GM23338 (cell line): ENCODE measurements at regions not wholly inside any gene's neighbourhood (a gene's known extent, or its start where the extent isn't known, plus 50 kb on each side); places are given as distances from the start of the nearest gene placed in this dataset.

Experiments used
- ATAC-seq: fragments of 200-7000 bp; cut with Tn5 transposase; 3 replicates; pipeline ENCODE4 v1.9.1; 2020
- DNase-seq: peaks from one replicate; pipeline ENCODE4 v3.0.0-alpha.2; 2015; ENCODE audit warnings: low spot score
- H2AFZ ChIP-seq: fragments of 200-600 bp; sonication (generic); 2 replicates; pipeline ENCODE4 v1.8.0; 2016; ENCODE audit warnings: antibody characterized with exemption, mild to moderate bottlenecking, moderate library complexity
- H3F3A ChIP-seq: fragments of 200-600 bp; sonication (generic); replicated peaks from 2 replicates; pipeline ENCODE4 v1.8.0; 2017; ENCODE audit warnings: antibody characterized with exemption, mixed run types, low read depth
- H3K27ac ChIP-seq: fragments of 200-600 bp; sonication (generic); 2 replicates; pipeline ENCODE4 v1.6.1; 2016; ENCODE audit warnings: low read depth
- H3K27me3 ChIP-seq: fragments of 200-600 bp; sonication (generic); 2 replicates; pipeline ENCODE4 v1.8.0; 2016; ENCODE audit warnings: mild to moderate bottlenecking, mixed run types, moderate library complexity; ENCODE audit not compliant: insufficient read depth
- H3K36me3 ChIP-seq: fragments of 200-600 bp; sonication (generic); 2 replicates; pipeline ENCODE4 v1.8.0; 2016; ENCODE audit warnings: mild to moderate bottlenecking; ENCODE audit not compliant: insufficient read depth
- H3K4me1 ChIP-seq: fragments of 200-600 bp; sonication (generic); 2 replicates; pipeline ENCODE4 v1.8.0; 2016; ENCODE audit warnings: mild to moderate bottlenecking, moderate library complexity; ENCODE audit not compliant: insufficient read depth
- H3K4me2 ChIP-seq: fragments of 200-600 bp; sonication (generic); 2 replicates; pipeline ENCODE4 v1.7.1; 2017; ENCODE audit warnings: mixed run types
- H3K4me3 ChIP-seq: fragments of 200-600 bp; sonication (generic); 2 replicates; pipeline ENCODE4 v1.6.1; 2016; ENCODE audit warnings: mixed run types
- H3K79me2 ChIP-seq: fragments of 200-600 bp; sonication (generic); replicated peaks from 2 replicates; pipeline ENCODE4 v1.8.0; 2017; ENCODE audit warnings: mild to moderate bottlenecking; ENCODE audit not compliant: insufficient read depth
- H3K9me2 ChIP-seq: fragments of 200-600 bp; sonication (generic); 2 replicates; pipeline ENCODE4 v1.8.0; 2017; ENCODE audit not compliant: insufficient read depth
- H4K20me1 ChIP-seq: fragments of 200-600 bp; sonication (generic); replicated peaks from 2 replicates; pipeline ENCODE4 v1.8.0; 2017; ENCODE audit warnings: mild to moderate bottlenecking; ENCODE audit not compliant: insufficient read depth
- H3K27ac Mint-ChIP-seq: 2 replicates; pipeline ENCODE4 v1.8.0; 2020; ENCODE audit warnings: inconsistent platforms, mild to moderate bottlenecking, moderate library complexity, mixed read lengths
- H3K27me3 Mint-ChIP-seq: 3 replicates; pipeline ENCODE4 v1.8.0; 2022; ENCODE audit warnings: low read depth, mild to moderate bottlenecking, moderate library complexity, mixed read lengths, inconsistent platforms; ENCODE audit not compliant: insufficient read depth, poor library complexity
- H3K36me3 Mint-ChIP-seq: 3 replicates; pipeline ENCODE4 v1.8.0; 2021; ENCODE audit warnings: low read depth, mild to moderate bottlenecking, inconsistent platforms, moderate library complexity, mixed read lengths
- H3K4me1 Mint-ChIP-seq: 3 replicates; pipeline ENCODE4 v1.8.0; 2020; ENCODE audit warnings: mild to moderate bottlenecking, inconsistent platforms, mixed read lengths
- H3K4me3 Mint-ChIP-seq: 3 replicates; pipeline ENCODE4 v1.8.0; 2021; ENCODE audit warnings: moderate library complexity, mild to moderate bottlenecking, inconsistent platforms, mixed read lengths
- H3K9me3 Mint-ChIP-seq: 3 replicates; pipeline ENCODE4 v1.8.0; 2020; ENCODE audit warnings: moderate library complexity, mild to moderate bottlenecking, inconsistent platforms, mixed read lengths
- CREB1 ChIP-seq: fragments of 250-450 bp; sonication (Bioruptor Pico); IDR thresholded peaks from 2 replicates; pipeline ENCODE4 v1.5.0; 2020; ENCODE audit warnings: low read depth, mild to moderate bottlenecking, moderate library complexity
- EZH2 ChIP-seq: fragments of 200-600 bp; sonication (generic); IDR thresholded peaks from one replicate; pipeline ENCODE4 v1.8.0; 2017; ENCODE audit warnings: antibody characterized with exemption, mild to moderate bottlenecking, low read depth; ENCODE audit not compliant: unreplicated experiment
- EZH2phosphoT487 ChIP-seq: fragments of 200-600 bp; sonication (generic); IDR thresholded peaks from one replicate; pipeline ENCODE4 v1.8.1; 2018; ENCODE audit warnings: antibody characterized with exemption; ENCODE audit not compliant: unreplicated experiment
- JUNB ChIP-seq: IDR thresholded peaks from one replicate; pipeline ENCODE4 v1.6.1; 2016; ENCODE audit warnings: antibody characterized with exemption; ENCODE audit not compliant: unreplicated experiment
- NANOG ChIP-seq: IDR thresholded peaks from 2 replicates; pipeline ENCODE4 v1.6.1; 2016; ENCODE audit warnings: antibody characterized with exemption, borderline replicate concordance
- POLR2AphosphoS5 ChIP-seq: IDR thresholded peaks from 2 replicates; pipeline ENCODE4 v1.6.1; 2016; ENCODE audit warnings: antibody characterized with exemption, low read depth
- STAT1 ChIP-seq: IDR thresholded peaks from one replicate; pipeline ENCODE4 v1.6.1; 2016; ENCODE audit warnings: antibody characterized with exemption; ENCODE audit not compliant: unreplicated experiment
- ZNF114 ChIP-seq: fragments of 250-450 bp; sonication (Bioruptor Pico); IDR thresholded peaks from 2 replicates; pipeline ENCODE4 v1.5.0; 2020; ENCODE audit warnings: mild to moderate bottlenecking, moderate library complexity
- ZNF331 ChIP-seq: fragments of 250-450 bp; sonication (Bioruptor Pico); IDR thresholded peaks from 2 replicates; pipeline ENCODE4 v1.5.0; 2020; ENCODE audit warnings: low read depth, mild to moderate bottlenecking, moderate library complexity
- TF ChIP-seq, protein P1 (sequence below): IDR thresholded peaks from one replicate; pipeline ENCODE4 v1.6.1; 2018; ENCODE audit warnings: antibody characterized with exemption; ENCODE audit not compliant: unreplicated experiment
- TF ChIP-seq, protein P2 (sequence below): fragments of 250-450 bp; sonication (Bioruptor Pico); IDR thresholded peaks from 2 replicates; pipeline ENCODE4 v1.5.0; 2020; ENCODE audit warnings: mild to moderate bottlenecking, moderate library complexity
- TF ChIP-seq, protein P3 (sequence below), 2 experiments: fragments of 200-600 bp in 1 of 2; sonication (generic) in 1 of 2; conservative IDR thresholded peaks; 2 replicates each; pipeline versions ENCODE4 v1.5.1 to v1.6.1; 2016 to 2017; ENCODE audit warnings: antibody characterized with exemption in 2 of 2, low read depth in 2 of 2, mild to moderate bottlenecking in 2 of 2, moderate library complexity in 1 of 2
- TF ChIP-seq, protein P4 (sequence below): IDR thresholded peaks from 2 replicates; pipeline ENCODE4 v1.6.1; 2016; ENCODE audit warnings: antibody characterized with exemption

DNA sequence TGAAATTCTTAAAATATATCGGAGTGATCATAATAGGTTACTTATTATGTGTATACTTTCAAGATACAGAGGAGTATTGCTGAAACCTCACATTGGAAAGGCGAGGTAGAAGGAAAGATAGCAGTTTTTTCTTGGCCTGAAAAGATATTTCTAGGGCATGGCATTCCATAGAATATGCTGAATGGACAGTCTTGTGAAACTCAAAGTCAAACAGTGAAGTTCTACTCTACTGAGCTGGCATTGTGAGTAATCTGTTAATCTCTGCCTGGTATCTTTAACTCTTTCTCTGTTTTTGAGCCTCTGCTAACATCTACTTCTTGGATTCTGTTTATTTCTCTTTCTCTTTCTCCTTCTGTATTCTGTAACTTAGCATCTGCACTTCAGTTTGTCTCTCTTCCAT is 176.3 kb upstream of the ZBTB20 start (continued):
- no peak for TF ChIP-seq EZH2phosphoT487

DNA sequence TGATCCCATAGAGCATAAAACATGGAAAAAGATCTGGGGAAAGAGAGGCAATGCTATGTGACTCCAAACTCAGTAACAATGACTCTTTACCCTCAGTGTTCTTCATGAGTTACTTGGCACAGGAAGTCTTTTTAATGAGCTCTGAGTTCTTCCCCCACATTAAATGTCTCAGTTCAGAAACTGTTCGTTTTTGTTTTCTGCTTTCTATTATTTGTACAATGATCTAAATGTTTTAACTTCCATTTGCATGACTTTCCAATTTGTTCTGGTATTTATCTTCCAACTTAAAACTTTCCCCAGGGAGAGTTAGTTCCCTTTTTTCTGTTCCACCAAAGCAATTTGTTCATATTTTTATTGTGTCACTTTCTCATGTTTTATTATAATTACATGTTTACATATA is 177.0 kb upstream of the ZBTB20 start:
- Mint-ChIP-seq H3K27ac (no peak overlapping the region), H3K4me1 (peaks cover 40% of the 10 kb centered on the region), H3K36me3 (no peaks in the 10 kb centered on the region), H3K4me3 (no peak overlapping the region), H3K27me3 (peaks cover 2% of the 10 kb centered on the region), H3K9me3 (no peaks in the 10 kb centered on the region)
- no peak overlapping the region for H2AFZ ChIP-seq
- H3K4me3 ChIP-seq: no peak overlapping the region
- no peaks in the 10 kb centered on the region for H3F3A ChIP-seq
- DNase-seq: no peak
- ATAC-seq: no peak
- no peaks in the 10 kb centered on the region for H4K20me1 ChIP-seq
- TF ChIP-seq EZH2 (no peak), CREB1 (no peak), STAT1 (no peak), EZH2phosphoT487 (no peak), JUNB (no peak), POLR2AphosphoS5 (no peak), ZNF114 (no peak), ZNF331 (CRISPR knock-in tag) (no peak), NANOG (no peak)
- TF ChIP-seq, protein P1, sequence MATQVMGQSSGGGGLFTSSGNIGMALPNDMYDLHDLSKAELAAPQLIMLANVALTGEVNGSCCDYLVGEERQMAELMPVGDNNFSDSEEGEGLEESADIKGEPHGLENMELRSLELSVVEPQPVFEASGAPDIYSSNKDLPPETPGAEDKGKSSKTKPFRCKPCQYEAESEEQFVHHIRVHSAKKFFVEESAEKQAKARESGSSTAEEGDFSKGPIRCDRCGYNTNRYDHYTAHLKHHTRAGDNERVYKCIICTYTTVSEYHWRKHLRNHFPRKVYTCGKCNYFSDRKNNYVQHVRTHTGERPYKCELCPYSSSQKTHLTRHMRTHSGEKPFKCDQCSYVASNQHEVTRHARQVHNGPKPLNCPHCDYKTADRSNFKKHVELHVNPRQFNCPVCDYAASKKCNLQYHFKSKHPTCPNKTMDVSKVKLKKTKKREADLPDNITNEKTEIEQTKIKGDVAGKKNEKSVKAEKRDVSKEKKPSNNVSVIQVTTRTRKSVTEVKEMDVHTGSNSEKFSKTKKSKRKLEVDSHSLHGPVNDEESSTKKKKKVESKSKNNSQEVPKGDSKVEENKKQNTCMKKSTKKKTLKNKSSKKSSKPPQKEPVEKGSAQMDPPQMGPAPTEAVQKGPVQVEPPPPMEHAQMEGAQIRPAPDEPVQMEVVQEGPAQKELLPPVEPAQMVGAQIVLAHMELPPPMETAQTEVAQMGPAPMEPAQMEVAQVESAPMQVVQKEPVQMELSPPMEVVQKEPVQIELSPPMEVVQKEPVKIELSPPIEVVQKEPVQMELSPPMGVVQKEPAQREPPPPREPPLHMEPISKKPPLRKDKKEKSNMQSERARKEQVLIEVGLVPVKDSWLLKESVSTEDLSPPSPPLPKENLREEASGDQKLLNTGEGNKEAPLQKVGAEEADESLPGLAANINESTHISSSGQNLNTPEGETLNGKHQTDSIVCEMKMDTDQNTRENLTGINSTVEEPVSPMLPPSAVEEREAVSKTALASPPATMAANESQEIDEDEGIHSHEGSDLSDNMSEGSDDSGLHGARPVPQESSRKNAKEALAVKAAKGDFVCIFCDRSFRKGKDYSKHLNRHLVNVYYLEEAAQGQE: no peak
- TF ChIP-seq, protein P2, sequence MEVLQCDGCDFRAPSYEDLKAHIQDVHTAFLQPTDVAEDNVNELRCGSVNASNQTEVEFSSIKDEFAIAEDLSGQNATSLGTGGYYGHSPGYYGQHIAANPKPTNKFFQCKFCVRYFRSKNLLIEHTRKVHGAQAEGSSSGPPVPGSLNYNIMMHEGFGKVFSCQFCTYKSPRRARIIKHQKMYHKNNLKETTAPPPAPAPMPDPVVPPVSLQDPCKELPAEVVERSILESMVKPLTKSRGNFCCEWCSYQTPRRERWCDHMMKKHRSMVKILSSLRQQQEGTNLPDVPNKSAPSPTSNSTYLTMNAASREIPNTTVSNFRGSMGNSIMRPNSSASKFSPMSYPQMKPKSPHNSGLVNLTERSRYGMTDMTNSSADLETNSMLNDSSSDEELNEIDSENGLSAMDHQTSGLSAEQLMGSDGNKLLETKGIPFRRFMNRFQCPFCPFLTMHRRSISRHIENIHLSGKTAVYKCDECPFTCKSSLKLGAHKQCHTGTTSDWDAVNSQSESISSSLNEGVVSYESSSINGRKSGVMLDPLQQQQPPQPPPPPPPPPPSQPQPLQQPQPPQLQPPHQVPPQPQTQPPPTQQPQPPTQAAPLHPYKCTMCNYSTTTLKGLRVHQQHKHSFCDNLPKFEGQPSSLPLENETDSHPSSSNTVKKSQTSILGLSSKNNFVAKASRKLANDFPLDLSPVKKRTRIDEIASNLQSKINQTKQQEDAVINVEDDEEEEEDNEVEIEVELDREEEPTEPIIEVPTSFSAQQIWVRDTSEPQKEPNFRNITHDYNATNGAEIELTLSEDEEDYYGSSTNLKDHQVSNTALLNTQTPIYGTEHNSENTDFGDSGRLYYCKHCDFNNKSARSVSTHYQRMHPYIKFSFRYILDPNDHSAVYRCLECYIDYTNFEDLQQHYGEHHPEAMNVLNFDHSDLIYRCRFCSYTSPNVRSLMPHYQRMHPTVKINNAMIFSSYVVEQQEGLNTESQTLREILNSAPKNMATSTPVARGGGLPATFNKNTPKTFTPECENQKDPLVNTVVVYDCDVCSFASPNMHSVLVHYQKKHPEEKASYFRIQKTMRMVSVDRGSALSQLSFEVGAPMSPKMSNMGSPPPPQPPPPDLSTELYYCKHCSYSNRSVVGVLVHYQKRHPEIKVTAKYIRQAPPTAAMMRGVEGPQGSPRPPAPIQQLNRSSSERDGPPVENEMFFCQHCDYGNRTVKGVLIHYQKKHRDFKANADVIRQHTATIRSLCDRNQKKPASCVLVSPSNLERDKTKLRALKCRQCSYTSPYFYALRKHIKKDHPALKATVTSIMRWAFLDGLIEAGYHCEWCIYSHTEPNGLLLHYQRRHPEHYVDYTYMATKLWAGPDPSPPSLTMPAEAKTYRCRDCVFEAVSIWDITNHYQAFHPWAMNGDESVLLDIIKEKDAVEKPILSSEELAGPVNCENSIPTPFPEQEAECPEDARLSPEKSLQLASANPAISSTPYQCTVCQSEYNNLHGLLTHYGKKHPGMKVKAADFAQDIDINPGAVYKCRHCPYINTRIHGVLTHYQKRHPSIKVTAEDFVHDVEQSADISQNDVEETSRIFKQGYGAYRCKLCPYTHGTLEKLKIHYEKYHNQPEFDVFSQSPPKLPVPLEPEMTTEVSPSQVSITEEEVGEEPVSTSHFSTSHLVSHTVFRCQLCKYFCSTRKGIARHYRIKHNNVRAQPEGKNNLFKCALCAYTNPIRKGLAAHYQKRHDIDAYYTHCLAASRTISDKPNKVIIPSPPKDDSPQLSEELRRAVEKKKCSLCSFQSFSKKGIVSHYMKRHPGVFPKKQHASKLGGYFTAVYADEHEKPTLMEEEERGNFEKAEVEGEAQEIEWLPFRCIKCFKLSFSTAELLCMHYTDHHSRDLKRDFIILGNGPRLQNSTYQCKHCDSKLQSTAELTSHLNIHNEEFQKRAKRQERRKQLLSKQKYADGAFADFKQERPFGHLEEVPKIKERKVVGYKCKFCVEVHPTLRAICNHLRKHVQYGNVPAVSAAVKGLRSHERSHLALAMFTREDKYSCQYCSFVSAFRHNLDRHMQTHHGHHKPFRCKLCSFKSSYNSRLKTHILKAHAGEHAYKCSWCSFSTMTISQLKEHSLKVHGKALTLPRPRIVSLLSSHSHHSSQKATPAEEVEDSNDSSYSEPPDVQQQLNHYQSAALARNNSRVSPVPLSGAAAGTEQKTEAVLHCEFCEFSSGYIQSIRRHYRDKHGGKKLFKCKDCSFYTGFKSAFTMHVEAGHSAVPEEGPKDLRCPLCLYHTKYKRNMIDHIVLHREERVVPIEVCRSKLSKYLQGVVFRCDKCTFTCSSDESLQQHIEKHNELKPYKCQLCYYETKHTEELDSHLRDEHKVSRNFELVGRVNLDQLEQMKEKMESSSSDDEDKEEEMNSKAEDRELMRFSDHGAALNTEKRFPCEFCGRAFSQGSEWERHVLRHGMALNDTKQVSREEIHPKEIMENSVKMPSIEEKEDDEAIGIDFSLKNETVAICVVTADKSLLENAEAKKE (CRISPR knock-in tag): no peak
- TF ChIP-seq, protein P3, sequence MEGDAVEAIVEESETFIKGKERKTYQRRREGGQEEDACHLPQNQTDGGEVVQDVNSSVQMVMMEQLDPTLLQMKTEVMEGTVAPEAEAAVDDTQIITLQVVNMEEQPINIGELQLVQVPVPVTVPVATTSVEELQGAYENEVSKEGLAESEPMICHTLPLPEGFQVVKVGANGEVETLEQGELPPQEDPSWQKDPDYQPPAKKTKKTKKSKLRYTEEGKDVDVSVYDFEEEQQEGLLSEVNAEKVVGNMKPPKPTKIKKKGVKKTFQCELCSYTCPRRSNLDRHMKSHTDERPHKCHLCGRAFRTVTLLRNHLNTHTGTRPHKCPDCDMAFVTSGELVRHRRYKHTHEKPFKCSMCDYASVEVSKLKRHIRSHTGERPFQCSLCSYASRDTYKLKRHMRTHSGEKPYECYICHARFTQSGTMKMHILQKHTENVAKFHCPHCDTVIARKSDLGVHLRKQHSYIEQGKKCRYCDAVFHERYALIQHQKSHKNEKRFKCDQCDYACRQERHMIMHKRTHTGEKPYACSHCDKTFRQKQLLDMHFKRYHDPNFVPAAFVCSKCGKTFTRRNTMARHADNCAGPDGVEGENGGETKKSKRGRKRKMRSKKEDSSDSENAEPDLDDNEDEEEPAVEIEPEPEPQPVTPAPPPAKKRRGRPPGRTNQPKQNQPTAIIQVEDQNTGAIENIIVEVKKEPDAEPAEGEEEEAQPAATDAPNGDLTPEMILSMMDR (conservative IDR thresholded peaks at IDR 0.05; ENCODE audit: low read depth in 2 of 2): no peak
- TF ChIP-seq, protein P4, sequence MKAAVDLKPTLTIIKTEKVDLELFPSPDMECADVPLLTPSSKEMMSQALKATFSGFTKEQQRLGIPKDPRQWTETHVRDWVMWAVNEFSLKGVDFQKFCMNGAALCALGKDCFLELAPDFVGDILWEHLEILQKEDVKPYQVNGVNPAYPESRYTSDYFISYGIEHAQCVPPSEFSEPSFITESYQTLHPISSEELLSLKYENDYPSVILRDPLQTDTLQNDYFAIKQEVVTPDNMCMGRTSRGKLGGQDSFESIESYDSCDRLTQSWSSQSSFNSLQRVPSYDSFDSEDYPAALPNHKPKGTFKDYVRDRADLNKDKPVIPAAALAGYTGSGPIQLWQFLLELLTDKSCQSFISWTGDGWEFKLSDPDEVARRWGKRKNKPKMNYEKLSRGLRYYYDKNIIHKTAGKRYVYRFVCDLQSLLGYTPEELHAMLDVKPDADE: no peak
- H3K27me3 ChIP-seq: no peaks in the 10 kb centered on the region
- H3K4me2 ChIP-seq: no peak overlapping the region
- H3K9me2 ChIP-seq: no peaks in the 10 kb centered on the region
- H3K4me1 ChIP-seq: peaks cover 34% of the 10 kb centered on the region
- H3K36me3 ChIP-seq: no peaks in the 10 kb centered on the region
- no peak overlapping the region for H3K27ac ChIP-seq
- H3K79me2 ChIP-seq: peaks cover 32% of the 10 kb centered on the region
